Gastroesophageal sphincter (tissue), 4 donors: ENCODE measurements at regions not wholly inside any gene's neighbourhood (a gene's known extent, or its start where the extent isn't known, plus 50 kb on each side); places are given as distances from the start of the nearest gene placed in this dataset.

Experiments
- ATAC-seq: fragments of 150-250 bp; one replicate; pipeline ENCODE4 v1.9.1; 2016; ENCODE audit warnings: mild to moderate bottlenecking, moderate library complexity
- H3K27ac ChIP-seq, 4 donors: fragments of 200-600 bp; sonication (generic) in 3 of 4; 1 replicate in 3 of 4; 2 replicates in 1 of 4; pipeline ENCODE4 v1.5.1; 2016 to 2019
- H3K27me3 ChIP-seq: fragments of 200-600 bp; sonication (generic); one replicate; pipeline ENCODE4 v1.5.1; 2019
- H3K36me3 ChIP-seq, 2 donors: fragments of 200-600 bp; sonication (generic); one replicate each; pipeline ENCODE4 v1.5.1; 2019; ENCODE audit warnings: control low read depth in 1 of 2
- H3K4me1 ChIP-seq, 3 donors: fragments of 200-600 bp; sonication (generic); 1 replicate in 2 of 3; 2 replicates in 1 of 3; pipeline ENCODE4 v1.5.1; 2016 to 2019; ENCODE audit warnings: control low read depth in 2 of 3
- H3K4me3 ChIP-seq, 2 donors: fragments of 200-600 bp; sonication (generic); one replicate each; pipeline ENCODE4 v1.5.1; 2019; ENCODE audit warnings: mild to moderate bottlenecking in 1 of 2, moderate library complexity in 1 of 2
- H3K9me3 ChIP-seq, 3 donors: fragments of 200-600 bp; sonication (generic); one replicate each; pipeline ENCODE4 v1.5.1; 2017 to 2019; ENCODE audit warnings: control low read depth in 2 of 3
- CTCF ChIP-seq, 4 experiments: fragments of 200-600 bp in 2 of 4; fragments of 450-650 bp in 2 of 4; sonication (generic) in 1 of 4; IDR thresholded peaks; one replicate each; pipeline ENCODE4 v1.5.1; 2017 to 2019; ENCODE audit warnings: antibody characterized with exemption in 4 of 4, mild to moderate bottlenecking in 2 of 4, moderate library complexity in 2 of 4
- EP300 ChIP-seq: sonication (generic); formaldehyde crosslinking; IDR thresholded peaks from one replicate; pipeline ENCODE4 v1.6.1; 2017; ENCODE audit warnings: antibody characterized with exemption, mild to moderate bottlenecking
- POLR2A ChIP-seq, 2 donors: fragments of 450-650 bp; IDR thresholded peaks; one replicate each; pipeline ENCODE4 v1.6.1; 2017; ENCODE audit warnings: antibody characterized with exemption in 2 of 2, mild to moderate bottlenecking in 2 of 2, moderate library complexity in 1 of 2
- POLR2AphosphoS5 ChIP-seq: sonication (generic); formaldehyde crosslinking; IDR thresholded peaks from one replicate; pipeline ENCODE4 v1.6.1; 2017; ENCODE audit warnings: antibody characterized with exemption
- WGBS, 2 donors: methylation state at CpG; one replicate each; pipeline ENCODE4 v1.1.5; 2018; ENCODE audit warnings: low coverage in 1 of 2; 5-methylcytosine and 5-hydroxymethylcytosine counted together

GRCh38 chr3:18591120-18591519 is 166.0 kb upstream of the SATB1 start:
- no peak for ATAC-seq
- H3K27me3 ChIP-seq = no peaks in the 10 kb centered on the region
- WGBS, 2 donors = 23 to 25% methylated on average over 3 of the region's 3 CpGs
- no peaks in the 10 kb centered on the region for H3K4me1 ChIP-seq
- no peak overlapping the region for H3K4me3 ChIP-seq
- H3K9me3 ChIP-seq = no peaks in the 10 kb centered on the region
- H3K36me3 ChIP-seq = no peaks in the 10 kb centered on the region
- H3K27ac ChIP-seq = no peak overlapping the region
- TF ChIP-seq CTCF (IDR thresholded peaks at IDR 0.05) (no peak), POLR2A (IDR thresholded peaks at IDR 0.05) (no peak), EP300 (no peak), POLR2AphosphoS5 (no peak)

GRCh38 chr3:18586076-18586475 is 160.9 kb upstream of the SATB1 start:
- 79 to 91% methylated on average over 2 of the region's 2 CpGs for WGBS, 2 donors

GRCh38 chr3:18585004-18585968 is 160.1 kb upstream of the SATB1 start:
- Histone ChIP-seq H3K4me1 (no peaks in the 10 kb centered on the region), H3K9me3 (no peaks in the 10 kb centered on the region), H3K27ac (no peak overlapping the region), H3K36me3 (no peaks in the 10 kb centered on the region), H3K27me3 (no peaks in the 10 kb centered on the region), H3K4me3 (no peak overlapping the region)
- WGBS, 2 donors = 100% methylated on average over 1 of the region's 1 CpG
- ATAC-seq = no peak
- TF ChIP-seq CTCF (IDR thresholded peaks at IDR 0.05) (no peak), EP300 (no peak), POLR2AphosphoS5 (no peak)

More at GRCh38 chr3:18586076-18586475, 160.9 kb upstream of the SATB1 start:
- no peak for TF ChIP-seq POLR2A (IDR thresholded peaks at IDR 0.05)
- TF ChIP-seq EP300 = no peak
- TF ChIP-seq POLR2AphosphoS5 = no peak
- no peak for TF ChIP-seq CTCF (IDR thresholded peaks at IDR 0.05)
- H3K36me3 ChIP-seq = no peaks in the 10 kb centered on the region
- no peak overlapping the region for H3K4me3 ChIP-seq
- H3K27ac ChIP-seq = no peak overlapping the region
- H3K27me3 ChIP-seq = no peaks in the 10 kb centered on the region
- H3K4me1 ChIP-seq = no peaks in the 10 kb centered on the region
- H3K9me3 ChIP-seq = no peaks in the 10 kb centered on the region
- no peak for ATAC-seq

GRCh38 chr3:18580268-18580667 is 155.1 kb upstream of the SATB1 start:
- no peaks in the 10 kb centered on the region for H3K36me3 ChIP-seq
- WGBS, 2 donors = 50 to 94% methylated on average over 2 of the region's 2 CpGs
- H3K27me3 ChIP-seq = no peaks in the 10 kb centered on the region
- no peaks in the 10 kb centered on the region for H3K4me1 ChIP-seq
- no peaks in the 10 kb centered on the region for H3K9me3 ChIP-seq
- TF ChIP-seq POLR2A (IDR thresholded peaks at IDR 0.05) (no peak), CTCF (IDR thresholded peaks at IDR 0.05) (no peak), POLR2AphosphoS5 (no peak), EP300 (no peak)
- H3K27ac ChIP-seq = no peak overlapping the region
- ATAC-seq = no peak
- no peak overlapping the region for H3K4me3 ChIP-seq

GRCh38 chr3:18579661-18580060 is 154.5 kb upstream of the SATB1 start:
- Histone ChIP-seq H3K4me1 (no peaks in the 10 kb centered on the region), H3K9me3 (no peaks in the 10 kb centered on the region), H3K36me3 (no peaks in the 10 kb centered on the region), H3K4me3 (no peak overlapping the region), H3K27ac (no peak overlapping the region), H3K27me3 (no peaks in the 10 kb centered on the region)
- TF ChIP-seq CTCF (IDR thresholded peaks at IDR 0.05) = no peak
- no peak for TF ChIP-seq POLR2AphosphoS5
- no peak for TF ChIP-seq EP300
- no peak for TF ChIP-seq POLR2A (IDR thresholded peaks at IDR 0.05)
- WGBS, 2 donors = 37 to 92% methylated on average over 3 of the region's 3 CpGs
- no peak for ATAC-seq
